NK-92 treated with Interleukin-12 subunit alpha and Interleukin-12 subunit beta, amount 100 ng/mL, for 24 hours (cell line): ENCODE measurements at regions not wholly inside any gene's neighbourhood (a gene's known extent, or its start where the extent isn't known, plus 50 kb on each side); places are given as distances from the start of the nearest gene placed in this dataset.
A peak's percentile ranks its signal among the peaks of the same experiment; 100 is the strongest.
"Not testable (repeated sequence)": the region's sequence is repeated elsewhere in the genome, so short reads cannot be mapped to it uniquely, and the experiment has no call there.

Experiments used
- DNase-seq: peaks from one replicate; lab custom pipeline; 2025; lab: John Stamatoyannopoulos, UW

- DNase-seq = no peak
These were observed 797.6 kb upstream of the TMEM132C start for GRCh38 chr12:127469331-127469730.

- DNase-seq = no peak
These were observed 793.2 kb upstream of the TMEM132C start for GRCh38 chr12:127473766-127474165.

GRCh38 chr12:127479256-127479655, 787.7 kb upstream of the TMEM132C start:
- DNase-seq = no peak

- DNase-seq = no peak
These were observed 786.1 kb upstream of the TMEM132C start for GRCh38 chr12:127480775-127481314.

GRCh38 chr12:127482950-127483349, 784.0 kb upstream of the TMEM132C start:
- DNase-seq = no peak

- peak; percentile 52 for DNase-seq
These were observed 781.4 kb upstream of the TMEM132C start for GRCh38 chr12:127485528-127485927.

GRCh38 chr12:127487031-127487430, 779.9 kb upstream of the TMEM132C start:
- DNase-seq = no peak

- DNase-seq = no peak
These were observed 777.9 kb upstream of the TMEM132C start for GRCh38 chr12:127489061-127489460.

- no peak for DNase-seq
These were observed 771.7 kb upstream of the TMEM132C start for GRCh38 chr12:127494961-127495915.

GRCh38 chr12:127496255-127496654, 770.7 kb upstream of the TMEM132C start:
- DNase-seq = no peak

- DNase-seq = no peak
These were observed 766.4 kb upstream of the TMEM132C start for GRCh38 chr12:127500512-127501035.

GRCh38 chr12:127501916-127502315, 765.1 kb upstream of the TMEM132C start:
- DNase-seq = no peak

GRCh38 chr12:127503246-127503645, 763.7 kb upstream of the TMEM132C start:
- no peak for DNase-seq

- DNase-seq = not testable (repeated sequence)
These were observed 763.0 kb upstream of the TMEM132C start for GRCh38 chr12:127503996-127504395.

GRCh38 chr12:127504874-127505273, 762.1 kb upstream of the TMEM132C start:
- DNase-seq = no peak

GRCh38 chr12:127507341-127507740, 759.6 kb upstream of the TMEM132C start:
- DNase-seq = no peak

- no peak for DNase-seq
These were observed 757.7 kb upstream of the TMEM132C start for GRCh38 chr12:127509066-127509778.

GRCh38 chr12:127515941-127516340, 751.0 kb upstream of the TMEM132C start:
- DNase-seq = no peak

GRCh38 chr12:127516467-127516866, 750.5 kb upstream of the TMEM132C start:
- no peak for DNase-seq

GRCh38 chr12:127519779-127520178, 747.2 kb upstream of the TMEM132C start:
- DNase-seq = no peak

GRCh38 chr12:127526925-127527324, 740.0 kb upstream of the TMEM132C start:
- DNase-seq = no peak

GRCh38 chr12:127528551-127528950, 738.4 kb upstream of the TMEM132C start:
- no peak for DNase-seq

- no peak for DNase-seq
These were observed 735.4 kb upstream of the TMEM132C start for GRCh38 chr12:127531542-127531941.
